Tibial artery (tissue), 4 donors: ENCODE measurements at regions not wholly inside any gene's neighbourhood (a gene's known extent, or its start where the extent isn't known, plus 50 kb on each side); places are given as distances from the start of the nearest gene placed in this dataset.

Experiments used
- DNase-seq, 2 donors: peaks; one replicate each; pipeline ENCODE4 v3.0.0-alpha.2; 2019
- H3K27ac ChIP-seq, 2 donors: fragments of 200-600 bp; sonication (generic) in 1 of 2; 1 replicate in 1 of 2; 2 replicates in 1 of 2; pipeline ENCODE4 v1.5.1; 2018 to 2019; ENCODE audit warnings: mild to moderate bottlenecking in 1 of 2
- H3K27me3 ChIP-seq, 2 donors: fragments of 200-600 bp; sonication (generic) in 1 of 2; one replicate each; pipeline versions ENCODE4 v1.5.1 to v1.6.0; 2016 to 2019
- H3K36me3 ChIP-seq, 3 donors: fragments of 200-600 bp; sonication (generic) in 2 of 3; one replicate each; pipeline ENCODE4 v1.5.1; 2016 to 2019; ENCODE audit warnings: mild to moderate bottlenecking in 2 of 3
- H3K4me1 ChIP-seq, 4 donors: fragments of 200-600 bp; sonication (generic) in 2 of 4; 1 replicate in 3 of 4; 2 replicates in 1 of 4; pipeline ENCODE4 v1.5.1; 2016 to 2019
- H3K4me3 ChIP-seq, 2 donors: fragments of 200-600 bp; sonication (generic) in 1 of 2; 1 replicate in 1 of 2; 2 replicates in 1 of 2; pipeline ENCODE4 v1.5.1; 2018 to 2019; ENCODE audit warnings: mild to moderate bottlenecking in 2 of 2
- H3K9me3 ChIP-seq, 3 donors: fragments of 200-600 bp; sonication (generic) in 1 of 3; one replicate each; pipeline ENCODE4 v1.5.1; 2016 to 2019
- intact Hi-C: fragments of 100-400 bp; cut with DNase I; formaldehyde crosslinking; loops from one replicate; pipeline ENCODE4 v1.15.0; 2023; ENCODE audit warnings: low total_unique reads
- TF ChIP-seq, protein P1 (sequence below), 2 experiments: fragments of 200-600 bp in 1 of 2; fragments of 450-650 bp in 1 of 2; IDR thresholded peaks; one replicate each; pipeline ENCODE4 v1.5.1; 2017 to 2019; ENCODE audit warnings: antibody characterized with exemption in 2 of 2, mild to moderate bottlenecking in 1 of 2, moderate library complexity in 1 of 2

DNA sequence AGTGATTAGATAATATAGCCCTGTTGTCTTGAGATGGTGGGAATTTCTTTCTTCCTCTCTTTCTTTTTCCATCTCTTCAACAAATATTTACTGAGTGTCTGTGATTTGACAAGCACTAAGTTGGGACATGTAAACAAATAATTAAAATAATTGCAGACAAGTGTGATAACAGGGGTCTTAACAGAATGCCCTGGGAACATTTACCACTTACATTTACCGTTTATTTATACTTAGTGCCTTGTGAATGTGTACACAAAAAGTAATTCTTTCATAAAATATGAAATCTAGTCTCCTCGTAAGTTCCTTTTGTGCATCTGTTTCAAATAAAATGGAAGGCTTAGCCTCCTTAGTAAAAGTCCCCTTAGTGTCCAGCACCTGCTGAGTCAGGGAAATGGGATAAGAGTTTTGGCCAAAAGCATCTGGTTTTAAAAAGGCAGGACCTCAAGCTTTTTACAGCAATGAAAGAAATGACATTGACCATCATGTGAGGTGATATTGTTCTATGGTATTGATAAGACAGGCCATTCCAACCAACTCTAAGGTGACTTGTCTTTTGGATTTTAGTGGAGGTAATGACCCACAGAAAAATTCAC is 188.2 kb downstream of the HS3ST3B1 start:
- Histone ChIP-seq H3K4me1 (no peaks in the 10 kb centered on the region), H3K27me3 (no peaks in the 10 kb centered on the region), H3K27ac (no peak overlapping the region), H3K4me3 (no peak overlapping the region), H3K9me3 (no peaks in the 10 kb centered on the region), H3K36me3 (no peaks in the 10 kb centered on the region)
- intact Hi-C loops, result no loop called here
- no peak for DNase-seq
- TF ChIP-seq, protein P1, sequence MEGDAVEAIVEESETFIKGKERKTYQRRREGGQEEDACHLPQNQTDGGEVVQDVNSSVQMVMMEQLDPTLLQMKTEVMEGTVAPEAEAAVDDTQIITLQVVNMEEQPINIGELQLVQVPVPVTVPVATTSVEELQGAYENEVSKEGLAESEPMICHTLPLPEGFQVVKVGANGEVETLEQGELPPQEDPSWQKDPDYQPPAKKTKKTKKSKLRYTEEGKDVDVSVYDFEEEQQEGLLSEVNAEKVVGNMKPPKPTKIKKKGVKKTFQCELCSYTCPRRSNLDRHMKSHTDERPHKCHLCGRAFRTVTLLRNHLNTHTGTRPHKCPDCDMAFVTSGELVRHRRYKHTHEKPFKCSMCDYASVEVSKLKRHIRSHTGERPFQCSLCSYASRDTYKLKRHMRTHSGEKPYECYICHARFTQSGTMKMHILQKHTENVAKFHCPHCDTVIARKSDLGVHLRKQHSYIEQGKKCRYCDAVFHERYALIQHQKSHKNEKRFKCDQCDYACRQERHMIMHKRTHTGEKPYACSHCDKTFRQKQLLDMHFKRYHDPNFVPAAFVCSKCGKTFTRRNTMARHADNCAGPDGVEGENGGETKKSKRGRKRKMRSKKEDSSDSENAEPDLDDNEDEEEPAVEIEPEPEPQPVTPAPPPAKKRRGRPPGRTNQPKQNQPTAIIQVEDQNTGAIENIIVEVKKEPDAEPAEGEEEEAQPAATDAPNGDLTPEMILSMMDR (IDR thresholded peaks at IDR 0.05), result no peak

DNA sequence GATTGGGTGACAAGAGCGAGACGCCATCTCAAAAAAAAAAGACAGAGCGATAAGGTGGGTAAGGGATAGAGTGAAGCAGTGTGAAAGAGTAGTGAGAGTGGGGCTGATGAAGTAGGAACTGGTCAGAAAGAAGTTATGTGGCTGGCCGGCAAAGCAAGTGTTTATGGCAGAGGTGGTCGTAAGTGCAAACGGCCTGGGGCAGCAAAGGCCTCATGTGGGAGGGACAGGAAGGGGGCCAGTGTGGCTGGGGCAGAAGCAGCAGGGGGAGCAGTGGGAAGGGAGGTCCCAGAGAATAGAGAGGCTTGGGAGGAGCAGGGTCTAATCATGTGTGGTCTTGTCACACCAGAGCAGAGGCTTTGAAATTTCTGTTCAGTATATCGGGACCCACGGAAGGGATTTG is 186.2 kb downstream of the HS3ST3B1 start:
- TF ChIP-seq, protein P1 (IDR thresholded peaks at IDR 0.05), result no peak
- Histone ChIP-seq H3K36me3 (no peaks in the 10 kb centered on the region), H3K27ac (no peak overlapping the region), H3K4me3 (no peak overlapping the region), H3K27me3 (no peaks in the 10 kb centered on the region), H3K4me1 (no peaks in the 10 kb centered on the region), H3K9me3 (no peaks in the 10 kb centered on the region)
- no peak for DNase-seq
- intact Hi-C loops, result no loop called here

DNA sequence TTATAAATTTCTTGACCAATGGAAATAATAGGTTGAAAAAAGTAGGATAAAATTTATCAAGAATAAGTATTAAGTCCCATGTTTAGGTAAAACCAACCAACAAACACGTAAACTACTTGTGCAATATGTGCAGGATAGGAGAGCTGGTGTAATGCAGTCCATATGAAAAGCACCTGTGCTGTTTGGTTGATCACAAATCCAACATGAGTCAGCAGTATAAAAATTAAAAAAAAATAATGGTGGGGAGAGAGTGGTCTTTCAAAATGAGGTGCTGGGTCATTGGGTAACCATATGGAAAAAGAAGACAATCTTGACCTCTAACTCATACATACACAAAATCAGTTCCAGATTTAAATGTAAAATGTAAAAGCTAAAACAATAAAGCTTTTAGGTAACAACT is 181.8 kb downstream of the HS3ST3B1 start:
- Histone ChIP-seq H3K27me3 (no peaks in the 10 kb centered on the region), H3K27ac (no peak overlapping the region), H3K4me3 (no peak overlapping the region), H3K36me3 (no peaks in the 10 kb centered on the region), H3K4me1 (no peaks in the 10 kb centered on the region), H3K9me3 (no peaks in the 10 kb centered on the region)
- no peak for DNase-seq
- TF ChIP-seq, protein P1 (IDR thresholded peaks at IDR 0.05), result no peak
- intact Hi-C loops, result no loop called here

DNA sequence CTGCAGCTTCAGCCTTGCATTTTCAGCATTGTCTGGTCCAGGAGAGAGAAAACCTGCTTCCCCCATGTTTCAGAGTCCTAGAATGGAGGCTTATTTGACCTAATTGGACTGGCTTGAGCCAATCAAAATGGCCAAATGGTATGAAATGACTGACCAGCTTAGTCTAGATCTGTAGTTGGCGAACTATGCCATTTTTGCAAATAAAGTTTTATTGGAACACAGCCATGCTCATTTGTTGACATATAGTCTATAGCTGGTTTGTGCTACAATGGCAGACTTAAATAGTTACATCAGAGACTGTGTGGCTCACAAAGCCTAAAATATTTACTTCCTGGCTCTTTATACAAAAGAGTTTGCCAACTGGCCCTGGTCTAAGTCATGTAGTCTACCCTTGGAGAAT is 180.8 kb downstream of the HS3ST3B1 start:
- intact Hi-C loops, result no loop called here
- no peaks in the 10 kb centered on the region for H3K4me1 ChIP-seq
- no peak overlapping the region for H3K27ac ChIP-seq
- H3K4me3 ChIP-seq, result no peak overlapping the region
- no peak for DNase-seq
- no peaks in the 10 kb centered on the region for H3K9me3 ChIP-seq
- H3K36me3 ChIP-seq, result no peaks in the 10 kb centered on the region
- TF ChIP-seq, protein P1 (IDR thresholded peaks at IDR 0.05), result no peak
- H3K27me3 ChIP-seq, result no peaks in the 10 kb centered on the region

DNA sequence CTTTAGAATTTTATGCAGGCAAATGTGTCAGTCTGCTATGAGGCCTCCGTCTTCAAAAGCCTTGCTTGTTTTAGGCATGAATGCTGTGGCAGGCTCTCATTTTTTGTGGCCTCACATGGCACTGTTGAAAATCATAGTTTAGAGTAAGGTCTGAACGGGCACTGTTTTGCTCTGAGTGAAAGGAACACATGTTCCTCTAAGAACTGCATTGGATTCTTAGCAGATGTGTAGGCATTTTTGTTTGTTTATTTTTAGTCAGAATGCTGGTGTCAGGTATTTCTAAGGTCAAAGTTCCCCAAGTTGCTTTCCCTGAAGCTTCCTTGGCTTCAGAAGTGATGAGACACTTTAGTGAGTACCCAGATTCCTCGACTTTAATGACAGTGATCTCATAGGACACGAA is 173.7 kb downstream of the HS3ST3B1 start:
- intact Hi-C loops, result no loop called here
- TF ChIP-seq, protein P1 (IDR thresholded peaks at IDR 0.05), result no peak
- no peak for DNase-seq
- no peaks in the 10 kb centered on the region for H3K27me3 ChIP-seq
- H3K36me3 ChIP-seq, result no peaks in the 10 kb centered on the region
- H3K27ac ChIP-seq, result no peak overlapping the region
- no peaks in the 10 kb centered on the region for H3K9me3 ChIP-seq
- no peak overlapping the region for H3K4me3 ChIP-seq
- H3K4me1 ChIP-seq, result no peaks in the 10 kb centered on the region

DNA sequence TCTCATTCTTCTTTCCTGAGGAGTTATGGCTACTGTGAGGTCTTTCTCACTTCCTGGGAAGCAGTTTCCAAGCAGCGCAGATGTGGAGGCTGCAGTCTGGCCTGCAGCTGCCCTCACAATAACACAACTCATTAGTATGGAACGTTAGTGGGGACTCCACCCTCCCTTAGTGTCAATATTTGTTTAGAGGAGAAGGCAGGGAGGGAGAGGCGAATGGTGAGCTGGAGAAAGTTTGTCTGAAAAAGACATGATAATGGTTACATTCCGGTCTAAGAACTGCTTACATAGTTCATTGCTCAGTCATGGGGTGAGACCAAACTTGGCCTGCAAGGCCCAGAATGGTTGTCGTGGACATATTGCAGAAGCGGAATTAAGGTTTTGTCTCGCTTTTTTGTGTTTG is 170.2 kb downstream of the HS3ST3B1 start:
- Histone ChIP-seq H3K4me1 (no peaks in the 10 kb centered on the region), H3K36me3 (no peaks in the 10 kb centered on the region), H3K9me3 (no peaks in the 10 kb centered on the region), H3K4me3 (no peak overlapping the region), H3K27ac (no peak overlapping the region), H3K27me3 (no peaks in the 10 kb centered on the region)
- no peak for DNase-seq
- intact Hi-C loops, result no loop called here
- TF ChIP-seq, protein P1 (IDR thresholded peaks at IDR 0.05), result no peak
